Liver (tissue), 7 donors: ENCODE measurements at regions not wholly inside any gene's neighbourhood (a gene's known extent, or its start where the extent isn't known, plus 50 kb on each side); places are given as distances from the start of the nearest gene placed in this dataset.

Source experiments
- DNase-seq: peaks from one replicate; pipeline ENCODE4 v3.0.0-alpha.2; 2017; ENCODE audit warnings: low spot score
- H3K27ac ChIP-seq, 2 donors: one replicate each; pipeline ENCODE4 v1.7.0; 2013; ENCODE audit warnings: inconsistent platforms in 2 of 2, low read length in 2 of 2, control low read depth in 1 of 2, low read depth in 1 of 2, mild to moderate bottlenecking in 1 of 2
- H3K27me3 ChIP-seq, 4 donors: one replicate each; pipeline versions ENCODE4 v1.6.1 to v1.7.0; 2013; ENCODE audit warnings: low read length in 3 of 4, inconsistent platforms in 1 of 4, mild to moderate bottlenecking in 1 of 4, moderate library complexity in 1 of 4; ENCODE audit not compliant: control insufficient read depth in 4 of 4, insufficient read depth in 4 of 4
- H3K36me3 ChIP-seq, 4 donors: one replicate each; pipeline versions ENCODE4 v1.6.1 to v1.7.0; 2013; ENCODE audit warnings: low read length in 3 of 4, mild to moderate bottlenecking in 3 of 4, low read depth in 1 of 4, moderate library complexity in 1 of 4; ENCODE audit not compliant: control insufficient read depth in 4 of 4, insufficient read depth in 3 of 4
- H3K4me1 ChIP-seq, 4 donors: one replicate each; pipeline versions ENCODE4 v1.6.1 to v1.7.0; 2013; ENCODE audit warnings: low read length in 3 of 4, mild to moderate bottlenecking in 3 of 4, moderate library complexity in 1 of 4; ENCODE audit not compliant: control insufficient read depth in 4 of 4, insufficient read depth in 4 of 4
- H3K4me3 ChIP-seq, 3 donors: one replicate each; pipeline versions ENCODE4 v1.6.1 to v1.7.0; 2013; ENCODE audit warnings: low read length in 3 of 3, control low read depth in 1 of 3, low read depth in 1 of 3, mild to moderate bottlenecking in 1 of 3
- H3K9ac ChIP-seq, 2 donors: one replicate each; pipeline ENCODE4 v1.7.0; 2013; ENCODE audit warnings: low read length in 2 of 2, mild to moderate bottlenecking in 2 of 2, moderate library complexity in 2 of 2, control low read depth in 1 of 2, low read depth in 1 of 2
- H3K9me3 ChIP-seq, 4 donors: one replicate each; pipeline versions ENCODE4 v1.6.1 to v1.7.0; 2013; ENCODE audit warnings: low read length in 3 of 4; ENCODE audit not compliant: control insufficient read depth in 4 of 4
- EGR1 ChIP-seq, 2 donors: IDR thresholded peaks; 2 replicates each; pipeline ENCODE4 v1.6.1; 2016 to 2018; ENCODE audit warnings: antibody characterized with exemption in 2 of 2, low read depth in 2 of 2
- FOXA1 ChIP-seq: IDR thresholded peaks from 2 replicates; pipeline ENCODE4 v1.6.1; 2016; ENCODE audit warnings: antibody characterized with exemption
- FOXA2 ChIP-seq: IDR thresholded peaks from 2 replicates; pipeline ENCODE4 v1.6.1; 2016; ENCODE audit warnings: antibody characterized with exemption
- GABPA ChIP-seq, 2 donors: IDR thresholded peaks in 1 of 2; conservative IDR thresholded peaks in 1 of 2; 2 replicates each; pipeline ENCODE4 v1.6.1; 2016; ENCODE audit warnings: antibody characterized with exemption in 2 of 2, mild to moderate bottlenecking in 1 of 2, moderate library complexity in 1 of 2
- HNF4A ChIP-seq, 2 donors: conservative IDR thresholded peaks; 2 replicates each; pipeline ENCODE4 v1.6.1; 2016; ENCODE audit warnings: antibody characterized with exemption in 2 of 2, mild to moderate bottlenecking in 2 of 2
- HNF4G ChIP-seq: IDR thresholded peaks from 2 replicates; pipeline ENCODE4 v1.6.1; 2016; ENCODE audit warnings: antibody characterized with exemption
- JUND ChIP-seq, 2 donors: IDR thresholded peaks; 2 replicates each; pipeline ENCODE4 v1.6.1; 2016; ENCODE audit warnings: antibody characterized with exemption in 2 of 2
- NR2F2 ChIP-seq: IDR thresholded peaks from 2 replicates; pipeline ENCODE4 v1.6.1; 2016; ENCODE audit warnings: antibody characterized with exemption
- RAD21 ChIP-seq, 2 donors: IDR thresholded peaks; 2 replicates each; pipeline ENCODE4 v1.6.1; 2016; ENCODE audit warnings: antibody characterized with exemption in 2 of 2, mild to moderate bottlenecking in 2 of 2
- REST ChIP-seq: IDR thresholded peaks from 2 replicates; pipeline ENCODE4 v1.6.1; 2016; ENCODE audit warnings: antibody characterized with exemption, mild to moderate bottlenecking
- RXRA ChIP-seq, 2 donors: IDR thresholded peaks; 2 replicates each; pipeline ENCODE4 v1.6.1; 2017 to 2018; ENCODE audit warnings: antibody characterized with exemption in 2 of 2, mild to moderate bottlenecking in 1 of 2
- SP1 ChIP-seq: IDR thresholded peaks from 2 replicates; pipeline ENCODE4 v1.6.1; 2018; ENCODE audit warnings: antibody characterized with exemption, mild to moderate bottlenecking
- TAF1 ChIP-seq: conservative IDR thresholded peaks from 2 replicates; pipeline ENCODE4 v1.6.1; 2016; ENCODE audit warnings: antibody characterized with exemption, mild to moderate bottlenecking
- YY1 ChIP-seq: IDR thresholded peaks from 2 replicates; pipeline ENCODE4 v1.6.1; 2016; ENCODE audit warnings: antibody characterized with exemption, mild to moderate bottlenecking
- TF ChIP-seq, protein P1 (sequence below): IDR thresholded peaks from 2 replicates; pipeline ENCODE4 v1.6.1; 2016; ENCODE audit warnings: antibody characterized with exemption
- TF ChIP-seq, protein P2 (sequence below): IDR thresholded peaks from 2 replicates; pipeline ENCODE4 v1.6.1; 2016; ENCODE audit warnings: antibody characterized with exemption
- TF ChIP-seq, protein P3 (sequence below): IDR thresholded peaks from 2 replicates; pipeline ENCODE4 v1.6.1; 2016; ENCODE audit warnings: antibody characterized with exemption
- TF ChIP-seq, protein P4 (sequence below): fragments of 150-350 bp; IDR thresholded peaks from 2 replicates; pipeline ENCODE4 v1.5.1; 2017; ENCODE audit warnings: improper control_type of control experiment, low read depth, low read length; ENCODE audit not compliant: missing input control
- donor health status: healthy.
- donor health status: healthy.
- donor health status: healthy.
- donor health status: healthy.

DNA sequence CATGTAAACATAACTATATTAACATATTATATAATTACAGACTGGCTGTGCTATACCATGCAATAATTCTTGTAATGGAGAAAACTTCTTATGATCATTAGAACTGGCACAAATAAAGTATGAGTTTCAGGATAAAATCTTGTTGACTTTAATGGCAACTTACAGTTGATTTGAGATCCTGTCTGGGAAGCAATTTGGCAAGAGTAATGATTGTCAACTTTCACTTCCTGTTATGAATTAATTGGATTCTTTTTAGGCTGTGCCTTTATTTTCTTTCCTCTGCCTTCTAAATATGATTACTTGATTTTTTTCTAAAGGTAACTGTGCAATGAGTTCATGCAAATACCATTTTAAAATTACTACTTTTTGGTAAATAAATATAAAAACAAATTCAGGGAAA lies 158.1 kb upstream of the B3GAT2 start:
- Histone ChIP-seq H3K36me3 (no peaks in the 10 kb centered on the region), H3K9me3 (peaks cover 0 to 6% (median 0%) of the 10 kb centered on the region in 4 donors), H3K27ac (no peak overlapping the region), H3K4me3 (no peak overlapping the region), H3K4me1 (no peaks in the 10 kb centered on the region), H3K9ac (no peak overlapping the region), H3K27me3 (peaks cover 0 to 2% (median 0%) of the 10 kb centered on the region in 4 donors)
- no peak for DNase-seq
- TF ChIP-seq HNF4A (conservative IDR thresholded peaks at IDR 0.05) (no peak), TAF1 (no peak), GABPA (IDR thresholded peaks at IDR 0.05 in 1 of 2, conservative IDR thresholded peaks at IDR 0.05 in 1 of 2) (no peak), NR2F2 (no peak), RAD21 (IDR thresholded peaks at IDR 0.05) (no peak), REST (no peak), EGR1 (IDR thresholded peaks at IDR 0.05; ENCODE audit: low read depth in 2 of 2) (no peak), HNF4G (no peak), FOXA1 (no peak), YY1 (no peak), SP1 (no peak), JUND (IDR thresholded peaks at IDR 0.05) (no peak), FOXA2 (no peak), RXRA (IDR thresholded peaks at IDR 0.05) (no peak)
- TF ChIP-seq, protein P1, sequence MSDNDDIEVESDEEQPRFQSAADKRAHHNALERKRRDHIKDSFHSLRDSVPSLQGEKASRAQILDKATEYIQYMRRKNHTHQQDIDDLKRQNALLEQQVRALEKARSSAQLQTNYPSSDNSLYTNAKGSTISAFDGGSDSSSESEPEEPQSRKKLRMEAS, result no peak
- TF ChIP-seq, protein P2, sequence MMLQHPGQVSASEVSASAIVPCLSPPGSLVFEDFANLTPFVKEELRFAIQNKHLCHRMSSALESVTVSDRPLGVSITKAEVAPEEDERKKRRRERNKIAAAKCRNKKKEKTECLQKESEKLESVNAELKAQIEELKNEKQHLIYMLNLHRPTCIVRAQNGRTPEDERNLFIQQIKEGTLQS, result no peak
- TF ChIP-seq, protein P3, sequence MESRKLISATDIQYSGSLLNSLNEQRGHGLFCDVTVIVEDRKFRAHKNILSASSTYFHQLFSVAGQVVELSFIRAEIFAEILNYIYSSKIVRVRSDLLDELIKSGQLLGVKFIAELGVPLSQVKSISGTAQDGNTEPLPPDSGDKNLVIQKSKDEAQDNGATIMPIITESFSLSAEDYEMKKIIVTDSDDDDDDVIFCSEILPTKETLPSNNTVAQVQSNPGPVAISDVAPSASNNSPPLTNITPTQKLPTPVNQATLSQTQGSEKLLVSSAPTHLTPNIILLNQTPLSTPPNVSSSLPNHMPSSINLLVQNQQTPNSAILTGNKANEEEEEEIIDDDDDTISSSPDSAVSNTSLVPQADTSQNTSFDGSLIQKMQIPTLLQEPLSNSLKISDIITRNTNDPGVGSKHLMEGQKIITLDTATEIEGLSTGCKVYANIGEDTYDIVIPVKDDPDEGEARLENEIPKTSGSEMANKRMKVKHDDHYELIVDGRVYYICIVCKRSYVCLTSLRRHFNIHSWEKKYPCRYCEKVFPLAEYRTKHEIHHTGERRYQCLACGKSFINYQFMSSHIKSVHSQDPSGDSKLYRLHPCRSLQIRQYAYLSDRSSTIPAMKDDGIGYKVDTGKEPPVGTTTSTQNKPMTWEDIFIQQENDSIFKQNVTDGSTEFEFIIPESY, result no peak
- TF ChIP-seq, protein P4, sequence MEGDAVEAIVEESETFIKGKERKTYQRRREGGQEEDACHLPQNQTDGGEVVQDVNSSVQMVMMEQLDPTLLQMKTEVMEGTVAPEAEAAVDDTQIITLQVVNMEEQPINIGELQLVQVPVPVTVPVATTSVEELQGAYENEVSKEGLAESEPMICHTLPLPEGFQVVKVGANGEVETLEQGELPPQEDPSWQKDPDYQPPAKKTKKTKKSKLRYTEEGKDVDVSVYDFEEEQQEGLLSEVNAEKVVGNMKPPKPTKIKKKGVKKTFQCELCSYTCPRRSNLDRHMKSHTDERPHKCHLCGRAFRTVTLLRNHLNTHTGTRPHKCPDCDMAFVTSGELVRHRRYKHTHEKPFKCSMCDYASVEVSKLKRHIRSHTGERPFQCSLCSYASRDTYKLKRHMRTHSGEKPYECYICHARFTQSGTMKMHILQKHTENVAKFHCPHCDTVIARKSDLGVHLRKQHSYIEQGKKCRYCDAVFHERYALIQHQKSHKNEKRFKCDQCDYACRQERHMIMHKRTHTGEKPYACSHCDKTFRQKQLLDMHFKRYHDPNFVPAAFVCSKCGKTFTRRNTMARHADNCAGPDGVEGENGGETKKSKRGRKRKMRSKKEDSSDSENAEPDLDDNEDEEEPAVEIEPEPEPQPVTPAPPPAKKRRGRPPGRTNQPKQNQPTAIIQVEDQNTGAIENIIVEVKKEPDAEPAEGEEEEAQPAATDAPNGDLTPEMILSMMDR, result no peak
